GM18907 (cell line): ENCODE measurements at regions not wholly inside any gene's neighbourhood (a gene's known extent, or its start where the extent isn't known, plus 50 kb on each side); places are given as distances from the start of the nearest gene placed in this dataset.
"Not testable (repeated sequence)": the region's sequence is repeated elsewhere in the genome, so short reads cannot be mapped to it uniquely, and the experiment has no call there.

ENCODE experiments used
- ATAC-seq: cut with Tn5 transposase; IDR thresholded peaks from one replicate; pipeline ENCODE4 v1.9.1; 2021; ENCODE audit warnings: mild to moderate bottlenecking, moderate library complexity; ENCODE audit not compliant: unreplicated experiment

- ATAC-seq: no peak
Observed at GRCh38 chr3:118245312-118245711, 789.3 kb downstream of the IGSF11 start.

GRCh38 chr3:118258850-118259249, 775.8 kb downstream of the IGSF11 start:
- not testable (repeated sequence) for ATAC-seq

GRCh38 chr3:118262800-118263402, 771.7 kb downstream of the IGSF11 start:
- ATAC-seq: no peak

GRCh38 chr3:118267588-118267987, 767.1 kb downstream of the IGSF11 start:
- no peak for ATAC-seq

- ATAC-seq: no peak
Observed at GRCh38 chr3:118269537-118270125, 765.0 kb downstream of the IGSF11 start.

- no peak for ATAC-seq
Observed at GRCh38 chr3:118272991-118273390, 761.7 kb downstream of the IGSF11 start.

GRCh38 chr3:118277814-118278213, 756.8 kb downstream of the IGSF11 start:
- ATAC-seq: no peak

GRCh38 chr3:118292841-118293240, 741.8 kb downstream of the IGSF11 start:
- ATAC-seq: no peak

GRCh38 chr3:118298133-118298532, 736.5 kb downstream of the IGSF11 start:
- no peak for ATAC-seq

- ATAC-seq: no peak
Observed at GRCh38 chr3:118304557-118304956, 730.1 kb downstream of the IGSF11 start.

- ATAC-seq: no peak
Observed at GRCh38 chr3:118332699-118333098, 701.9 kb downstream of the IGSF11 start.

GRCh38 chr3:118337649-118338048, 697.0 kb downstream of the IGSF11 start:
- ATAC-seq: no peak

- ATAC-seq: no peak
Observed at GRCh38 chr3:118347396-118348168, 687.1 kb downstream of the IGSF11 start.

GRCh38 chr3:118348169-118348557, 686.5 kb downstream of the IGSF11 start:
- no peak for ATAC-seq

- no peak for ATAC-seq
Observed at GRCh38 chr3:118354556-118354955, 680.1 kb downstream of the IGSF11 start.

GRCh38 chr3:118369892-118370491, 664.7 kb downstream of the IGSF11 start:
- ATAC-seq: no peak

- no peak for ATAC-seq
Observed at GRCh38 chr3:118380576-118380975, 654.1 kb downstream of the IGSF11 start.

GRCh38 chr3:118396491-118396890, 638.2 kb downstream of the IGSF11 start:
- ATAC-seq: no peak

- ATAC-seq: no peak
Observed at GRCh38 chr3:118400086-118400485, 634.6 kb downstream of the IGSF11 start.

GRCh38 chr3:118400886-118401285, 633.8 kb downstream of the IGSF11 start:
- no peak for ATAC-seq

- no peak for ATAC-seq
Observed at GRCh38 chr3:118401887-118402286, 632.8 kb downstream of the IGSF11 start.

- ATAC-seq: no peak
Observed at GRCh38 chr3:118402971-118403370, 631.7 kb downstream of the IGSF11 start.
